SU-DHL-6 (cell line): ENCODE measurements at regions not wholly inside any gene's neighbourhood (a gene's known extent, or its start where the extent isn't known, plus 50 kb on each side); places are given as distances from the start of the nearest gene placed in this dataset.
"Not testable (repeated sequence)": the region's sequence is repeated elsewhere in the genome, so short reads cannot be mapped to it uniquely, and the experiment has no call there.

Source experiments
- H2AFZ ChIP-seq: fragments of 200-600 bp; sonication (generic); 2 replicates; pipeline ENCODE4 v1.6.1; 2014; ENCODE audit warnings: low read depth, mild to moderate bottlenecking, moderate library complexity, mixed read lengths, antibody characterized with exemption, low read length; ENCODE audit not compliant: severe bottlenecking
- H3F3A ChIP-seq: fragments of 200-600 bp; shearing (Covaris generic); 2 replicates; pipeline ENCODE4 v1.6.0; 2016; ENCODE audit warnings: antibody characterized with exemption, mild to moderate bottlenecking; ENCODE audit not compliant: insufficient read depth
- H3K27ac ChIP-seq: fragments of 200-600 bp; sonication (generic); 2 replicates; pipeline ENCODE4 v1.5.1; 2016; ENCODE audit warnings: low read depth, mild to moderate bottlenecking, low read length, moderate library complexity, mixed read lengths
- H3K27me3 ChIP-seq: fragments of 200-600 bp; sonication (generic), shearing (Covaris generic); 2 replicates; pipeline ENCODE4 v1.6.0; 2014; ENCODE audit warnings: mild to moderate bottlenecking, low read length
- H3K36me3 ChIP-seq: fragments of 200-600 bp; sonication (generic); 2 replicates; pipeline ENCODE4 v1.6.1; 2014; ENCODE audit warnings: mild to moderate bottlenecking, low read length, mixed read lengths
- H3K4me2 ChIP-seq: fragments of 300-600, 200-600 bp; shearing (Covaris generic), sonication (generic); 2 replicates; pipeline ENCODE4 v1.6.0; 2014; ENCODE audit warnings: low read length, low read depth, mild to moderate bottlenecking; ENCODE audit not compliant: poor library complexity, severe bottlenecking
- H3K4me3 ChIP-seq: fragments of 200-600 bp; sonication (generic); 2 replicates; pipeline ENCODE4 v1.5.1; 2014; ENCODE audit warnings: antibody characterized with exemption, low read length, mild to moderate bottlenecking, mixed read lengths; ENCODE audit not compliant: insufficient read depth, poor library complexity, severe bottlenecking
- H3K79me2 ChIP-seq: fragments of 200-600 bp; sonication (generic); 2 replicates; pipeline ENCODE4 v1.6.1; 2014; ENCODE audit warnings: mild to moderate bottlenecking, low read length, moderate library complexity; ENCODE audit not compliant: insufficient read depth
- H3K9ac ChIP-seq: fragments of 200-600 bp; sonication (generic); 2 replicates; pipeline ENCODE4 v1.7.0; 2014; ENCODE audit warnings: mild to moderate bottlenecking, low read length
- H3K9me2 ChIP-seq: fragments of 200-600 bp; sonication (generic); replicated peaks from 2 replicates; pipeline ENCODE4 v1.6.1; 2014; ENCODE audit warnings: low read length; ENCODE audit not compliant: insufficient read depth
- H3K9me3 ChIP-seq: fragments of 200-600 bp; sonication (generic); 2 replicates; pipeline ENCODE4 v1.6.1; 2014; ENCODE audit warnings: low read length, mixed read lengths; ENCODE audit not compliant: insufficient read depth
- H4K20me1 ChIP-seq: fragments of 200-600 bp; sonication (generic); 2 replicates; pipeline ENCODE4 v1.6.1; 2014; ENCODE audit warnings: low read depth, mild to moderate bottlenecking, antibody characterized with exemption, low read length, moderate library complexity, mixed read lengths
- EZH2phosphoT487 ChIP-seq: fragments of 200-600 bp; sonication (generic), shearing (Covaris generic); conservative IDR thresholded peaks from 2 replicates; pipeline ENCODE4 v1.6.1; 2018; ENCODE audit warnings: mild to moderate bottlenecking, antibody characterized with exemption, low read length, moderate library complexity, mixed read lengths
- TF ChIP-seq, protein P1 (sequence below): fragments of 200-600 bp; sonication (generic); IDR thresholded peaks from one replicate; pipeline ENCODE4 v1.5.1; 2017; ENCODE audit warnings: antibody characterized with exemption, mild to moderate bottlenecking, low read length, moderate library complexity; ENCODE audit not compliant: insufficient read depth, poor library complexity, severe bottlenecking

DNA sequence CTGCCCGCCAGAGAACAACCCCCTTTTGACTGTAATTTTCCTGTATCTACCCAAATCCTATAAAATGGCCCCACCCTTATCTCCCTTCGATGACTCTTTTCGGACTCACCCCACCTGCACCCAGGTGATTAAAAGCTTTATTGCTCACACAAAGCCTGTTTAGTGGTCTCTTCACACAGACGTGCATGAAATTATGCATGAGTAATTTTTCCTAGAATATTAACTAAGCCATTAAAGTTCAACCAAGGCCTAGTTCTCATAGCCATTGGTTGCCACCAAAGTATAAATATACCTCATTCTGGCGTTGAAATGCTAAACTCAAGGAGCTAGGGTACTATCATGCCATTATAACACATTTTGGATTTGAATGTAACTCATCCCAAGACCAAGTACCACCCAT is 243.9 kb downstream of the ZNF608 start:
- H3K4me2 ChIP-seq, result no peak overlapping the region
- H3K9me3 ChIP-seq, result no peaks in the 10 kb centered on the region
- no peak overlapping the region for H3K4me3 ChIP-seq
- H4K20me1 ChIP-seq, result no peaks in the 10 kb centered on the region
- H3K27me3 ChIP-seq, result no peaks in the 10 kb centered on the region
- no peak for TF ChIP-seq EZH2phosphoT487
- TF ChIP-seq, protein P1, sequence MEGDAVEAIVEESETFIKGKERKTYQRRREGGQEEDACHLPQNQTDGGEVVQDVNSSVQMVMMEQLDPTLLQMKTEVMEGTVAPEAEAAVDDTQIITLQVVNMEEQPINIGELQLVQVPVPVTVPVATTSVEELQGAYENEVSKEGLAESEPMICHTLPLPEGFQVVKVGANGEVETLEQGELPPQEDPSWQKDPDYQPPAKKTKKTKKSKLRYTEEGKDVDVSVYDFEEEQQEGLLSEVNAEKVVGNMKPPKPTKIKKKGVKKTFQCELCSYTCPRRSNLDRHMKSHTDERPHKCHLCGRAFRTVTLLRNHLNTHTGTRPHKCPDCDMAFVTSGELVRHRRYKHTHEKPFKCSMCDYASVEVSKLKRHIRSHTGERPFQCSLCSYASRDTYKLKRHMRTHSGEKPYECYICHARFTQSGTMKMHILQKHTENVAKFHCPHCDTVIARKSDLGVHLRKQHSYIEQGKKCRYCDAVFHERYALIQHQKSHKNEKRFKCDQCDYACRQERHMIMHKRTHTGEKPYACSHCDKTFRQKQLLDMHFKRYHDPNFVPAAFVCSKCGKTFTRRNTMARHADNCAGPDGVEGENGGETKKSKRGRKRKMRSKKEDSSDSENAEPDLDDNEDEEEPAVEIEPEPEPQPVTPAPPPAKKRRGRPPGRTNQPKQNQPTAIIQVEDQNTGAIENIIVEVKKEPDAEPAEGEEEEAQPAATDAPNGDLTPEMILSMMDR, result no peak
- H3F3A ChIP-seq, result no peaks in the 10 kb centered on the region
- no peak overlapping the region for H3K27ac ChIP-seq
- H3K79me2 ChIP-seq, result no peaks in the 10 kb centered on the region
- no peak overlapping the region for H3K9ac ChIP-seq
- H2AFZ ChIP-seq, result no peak overlapping the region
- no peaks in the 10 kb centered on the region for H3K9me2 ChIP-seq
- no peaks in the 10 kb centered on the region for H3K36me3 ChIP-seq

DNA sequence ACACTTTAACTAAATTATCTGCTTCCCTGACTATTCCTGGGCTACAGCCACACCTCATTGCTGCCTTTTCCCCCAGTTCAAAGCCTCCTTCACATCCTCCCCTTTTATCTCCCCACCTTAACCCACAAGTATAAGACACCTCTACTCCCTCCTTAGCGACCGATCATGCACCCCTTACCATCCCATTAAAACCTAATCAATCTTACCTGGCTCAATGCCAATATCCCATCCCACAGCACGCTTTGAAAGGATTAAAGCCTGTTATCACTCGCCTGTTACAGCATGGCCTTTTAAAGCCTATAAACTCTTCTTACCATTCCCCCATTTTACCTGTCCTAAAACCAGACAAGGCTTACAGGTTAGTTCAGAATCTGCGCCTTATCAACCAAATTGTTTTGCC is 246.6 kb downstream of the ZNF608 start:
- H3K9ac ChIP-seq, H3K27ac ChIP-seq, H3K9me3 ChIP-seq, H4K20me1 ChIP-seq, H3K79me2 ChIP-seq, H3K9me2 ChIP-seq, H3K36me3 ChIP-seq, H3K4me3 ChIP-seq, H3K4me2 ChIP-seq, H3K27me3 ChIP-seq, H3F3A ChIP-seq, H2AFZ ChIP-seq: not testable (repeated sequence)

DNA sequence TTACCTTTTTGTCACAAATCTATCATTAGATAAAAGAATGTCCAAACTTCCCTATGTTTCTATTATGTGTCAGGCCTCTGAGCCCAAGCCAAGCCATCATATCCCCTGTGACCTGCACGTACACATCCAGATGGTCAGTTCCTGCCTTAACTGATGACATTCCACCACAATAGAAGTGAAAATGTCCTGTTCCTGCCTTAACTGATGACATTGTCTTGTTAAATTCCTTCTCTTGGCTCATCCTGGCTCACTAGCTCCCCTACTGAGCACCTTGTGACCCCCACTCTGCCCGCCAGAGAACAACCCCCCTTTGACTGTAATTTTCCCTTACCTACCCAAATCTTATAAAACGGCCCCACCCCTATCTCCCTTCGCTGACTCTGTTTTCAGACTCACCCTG is 249.5 kb downstream of the ZNF608 start:
- not testable (repeated sequence) for H3K9ac ChIP-seq, H3K27me3 ChIP-seq, H3K36me3 ChIP-seq, H2AFZ ChIP-seq, H3K9me3 ChIP-seq, H3K9me2 ChIP-seq, H3K4me3 ChIP-seq, H4K20me1 ChIP-seq, H3F3A ChIP-seq, H3K27ac ChIP-seq, H3K4me2 ChIP-seq, H3K79me2 ChIP-seq

DNA sequence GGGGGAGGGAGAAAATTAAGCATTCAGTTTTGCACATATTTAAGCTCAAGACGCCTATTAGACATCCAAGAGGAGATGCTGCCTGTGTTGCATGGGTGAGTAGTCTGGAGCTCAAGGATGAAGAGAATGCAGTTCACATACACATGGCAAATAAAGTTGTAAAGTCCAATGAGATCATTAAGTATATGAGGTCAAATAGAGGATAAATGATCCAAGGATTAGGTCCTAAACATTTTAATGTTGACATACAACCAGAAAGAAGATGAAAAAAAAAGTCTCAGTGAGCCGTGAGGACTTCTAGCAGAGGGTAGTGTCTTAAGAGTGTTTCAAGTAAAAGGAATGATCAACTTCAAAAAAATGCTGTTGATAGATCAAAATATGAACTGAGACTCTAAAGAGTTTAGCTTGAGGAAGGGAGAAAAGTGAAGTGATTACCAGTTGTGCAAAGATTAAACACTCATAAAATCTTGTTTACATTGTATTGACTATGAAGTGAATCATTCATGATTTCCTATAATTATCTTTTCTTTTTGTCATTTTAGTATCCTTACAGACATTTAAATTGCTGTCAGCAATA is 251.8 kb downstream of the ZNF608 start:
- H3K9me2 ChIP-seq, result no peaks in the 10 kb centered on the region
- no peak overlapping the region for H3K27ac ChIP-seq
- TF ChIP-seq, protein P1, result no peak
- no peak for TF ChIP-seq EZH2phosphoT487
- H3K79me2 ChIP-seq, result no peaks in the 10 kb centered on the region
- H3K4me3 ChIP-seq, result no peak overlapping the region
- H3F3A ChIP-seq, result no peaks in the 10 kb centered on the region
- no peaks in the 10 kb centered on the region for H3K36me3 ChIP-seq
- no peak overlapping the region for H3K4me2 ChIP-seq
- no peaks in the 10 kb centered on the region for H3K9me3 ChIP-seq
- no peaks in the 10 kb centered on the region for H4K20me1 ChIP-seq
- no peaks in the 10 kb centered on the region for H3K27me3 ChIP-seq
- H2AFZ ChIP-seq, result no peak overlapping the region
- no peak overlapping the region for H3K9ac ChIP-seq
